GM10266 (cell line): ENCODE measurements at regions not wholly inside any gene's neighbourhood (a gene's known extent, or its start where the extent isn't known, plus 50 kb on each side); places are given as distances from the start of the nearest gene placed in this dataset.

Experiments used
- DNase-seq: peaks from one replicate; pipeline ENCODE4 v3.0.0; 2012; ENCODE audit errors: extremely low spot score
- TF ChIP-seq, protein P1 (sequence below): IDR thresholded peaks from 2 replicates; pipeline ENCODE4 v1.5.1; 2012; ENCODE audit warnings: mild to moderate bottlenecking, low read depth; ENCODE audit not compliant: control insufficient read depth, insufficient read depth; ENCODE audit errors: missing control alignments

DNA sequence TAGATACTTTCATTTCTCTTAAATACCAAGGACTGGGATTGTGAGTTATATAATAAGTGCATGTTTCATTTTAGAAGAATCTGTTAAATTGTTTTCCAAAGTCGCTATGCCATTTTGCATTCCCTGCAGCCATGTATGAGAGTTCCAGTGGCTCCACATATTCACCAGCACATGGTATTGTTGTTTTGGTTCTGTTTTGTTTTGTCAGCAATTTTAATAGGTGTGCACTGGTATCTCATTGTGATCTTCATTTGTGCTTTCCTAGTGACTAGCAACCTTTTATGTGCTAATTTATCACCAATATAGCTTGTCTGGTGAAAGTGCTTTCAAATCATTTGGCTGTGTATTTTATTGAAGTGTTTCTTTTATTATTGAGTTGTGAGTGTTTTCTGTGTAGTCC lies 278.9 kb downstream of the ZNF516 start:
- no peak for DNase-seq
- TF ChIP-seq, protein P1, sequence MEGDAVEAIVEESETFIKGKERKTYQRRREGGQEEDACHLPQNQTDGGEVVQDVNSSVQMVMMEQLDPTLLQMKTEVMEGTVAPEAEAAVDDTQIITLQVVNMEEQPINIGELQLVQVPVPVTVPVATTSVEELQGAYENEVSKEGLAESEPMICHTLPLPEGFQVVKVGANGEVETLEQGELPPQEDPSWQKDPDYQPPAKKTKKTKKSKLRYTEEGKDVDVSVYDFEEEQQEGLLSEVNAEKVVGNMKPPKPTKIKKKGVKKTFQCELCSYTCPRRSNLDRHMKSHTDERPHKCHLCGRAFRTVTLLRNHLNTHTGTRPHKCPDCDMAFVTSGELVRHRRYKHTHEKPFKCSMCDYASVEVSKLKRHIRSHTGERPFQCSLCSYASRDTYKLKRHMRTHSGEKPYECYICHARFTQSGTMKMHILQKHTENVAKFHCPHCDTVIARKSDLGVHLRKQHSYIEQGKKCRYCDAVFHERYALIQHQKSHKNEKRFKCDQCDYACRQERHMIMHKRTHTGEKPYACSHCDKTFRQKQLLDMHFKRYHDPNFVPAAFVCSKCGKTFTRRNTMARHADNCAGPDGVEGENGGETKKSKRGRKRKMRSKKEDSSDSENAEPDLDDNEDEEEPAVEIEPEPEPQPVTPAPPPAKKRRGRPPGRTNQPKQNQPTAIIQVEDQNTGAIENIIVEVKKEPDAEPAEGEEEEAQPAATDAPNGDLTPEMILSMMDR = no peak

GRCh38 chr18:76213991-76214390 lies 281.1 kb downstream of the ZNF516 start:
- TF ChIP-seq, protein P1 = no peak
- no peak for DNase-seq

- no peak for DNase-seq
- TF ChIP-seq, protein P1 = no peak
Observed at GRCh38 chr18:76212960-76213359, 282.1 kb downstream of the ZNF516 start.

DNA sequence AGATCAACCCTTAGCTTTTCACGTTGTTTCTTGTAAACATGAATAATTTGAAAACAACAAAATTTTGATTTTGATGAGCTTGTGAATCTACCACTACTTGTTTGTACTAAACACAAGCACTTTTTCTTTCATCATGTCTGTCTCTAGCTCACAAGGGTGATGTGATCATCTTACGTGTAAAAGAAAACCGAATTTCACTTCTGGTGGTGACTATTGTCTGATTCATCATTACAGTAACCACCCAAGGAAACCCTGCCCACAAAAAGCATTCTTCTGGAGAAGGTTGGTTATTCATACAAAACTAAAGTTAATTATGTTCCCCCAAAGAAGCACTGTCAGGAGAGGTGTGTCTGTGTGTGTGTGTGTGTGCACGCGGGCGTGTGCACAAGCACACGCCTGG lies 285.4 kb downstream of the ZNF516 start:
- TF ChIP-seq, protein P1 = no peak
- DNase-seq = no peak

DNA sequence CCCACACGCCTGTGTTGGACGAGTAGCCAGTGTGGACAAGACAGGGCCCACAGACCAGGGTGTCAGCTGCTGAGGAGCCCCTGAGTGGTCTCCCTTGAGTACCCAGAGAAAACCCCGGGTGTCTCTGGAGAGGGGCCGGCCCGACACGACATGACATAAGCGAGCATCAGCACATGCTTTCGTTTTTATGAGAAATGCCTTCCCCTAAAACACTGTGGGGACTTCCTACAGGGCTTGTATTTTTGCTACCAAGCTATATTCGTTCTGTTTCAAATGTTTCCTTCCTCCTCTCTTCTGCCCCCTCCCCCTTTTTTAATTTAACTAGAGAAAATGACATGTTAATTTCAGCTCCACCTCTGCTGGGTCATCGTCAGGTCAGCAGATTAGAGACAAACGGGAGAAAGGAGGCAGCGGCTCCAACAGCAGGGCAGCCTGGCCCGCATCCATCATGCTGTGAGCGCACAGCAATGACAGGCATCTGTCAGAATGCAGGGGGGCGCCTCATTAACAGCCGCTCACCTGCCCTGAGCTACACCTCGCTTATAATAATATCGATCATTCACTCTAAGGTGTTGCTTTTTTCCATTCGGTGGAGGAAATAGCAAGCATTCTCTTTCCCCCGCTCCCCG lies 286.2 kb downstream of the ZNF516 start:
- DNase-seq = no peak
- TF ChIP-seq, protein P1 = no peak

- no peak for DNase-seq
- TF ChIP-seq, protein P1 = no peak
Observed at GRCh38 chr18:76205906-76206305, 289.1 kb downstream of the ZNF516 start.

GRCh38 chr18:76203552-76203951 lies 291.5 kb downstream of the ZNF516 start:
- no peak for DNase-seq
- TF ChIP-seq, protein P1 = no peak
